Keratinocyte (primary cell): ENCODE measurements at regions not wholly inside any gene's neighbourhood (a gene's known extent, or its start where the extent isn't known, plus 50 kb on each side); places are given as distances from the start of the nearest gene placed in this dataset.

Source experiments
- DNase-seq: peaks from one replicate; pipeline ENCODE4 v3.0.0-alpha.2; 2011; ENCODE audit warnings: low read depth, missing footprints, low spot score
- FAIRE-seq: peaks from 2 replicates; lab custom pipeline; 2011; peaks lifted over from hg19 to GRCh38; lab: Jason Lieb, UNC
- H2AFZ ChIP-seq: 2 replicates; pipeline ENCODE4 v1.6.0; 2012; ENCODE audit warnings: low read length, control low read depth, inconsistent platforms; ENCODE audit not compliant: control insufficient read depth
- H3K27ac ChIP-seq: 2 replicates; pipeline ENCODE4 v1.5.1; 2011; ENCODE audit warnings: low read length; ENCODE audit not compliant: control insufficient read depth, insufficient read depth
- H3K27me3 ChIP-seq: 3 replicates; pipeline ENCODE4 v1.6.0; 2011; ENCODE audit warnings: low read length; ENCODE audit not compliant: control insufficient read depth, insufficient read depth; ENCODE audit errors: extremely low read depth
- H3K36me3 ChIP-seq, 2 experiments: 2 replicates in 1 of 2; 3 replicates in 1 of 2; pipeline ENCODE4 v1.5.1; 2011; ENCODE audit warnings: low read length in 2 of 2, mild to moderate bottlenecking in 1 of 2; ENCODE audit not compliant: control insufficient read depth in 2 of 2, insufficient read depth in 2 of 2; ENCODE audit errors: extremely low read depth in 1 of 2
- H3K4me1 ChIP-seq: 3 replicates; pipeline ENCODE4 v1.5.1; 2011; ENCODE audit warnings: low read length; ENCODE audit not compliant: control insufficient read depth, insufficient read depth; ENCODE audit errors: extremely low read depth
- H3K4me2 ChIP-seq: 3 replicates; pipeline ENCODE4 v1.6.0; 2011; ENCODE audit warnings: low read depth, low read length; ENCODE audit not compliant: control insufficient read depth, insufficient read depth; ENCODE audit errors: extremely low read depth
- H3K4me3 ChIP-seq, 3 experiments: fragments of 200-600 bp in 1 of 3; sonication (generic) in 1 of 3; 2 replicates in 2 of 3; 3 replicates in 1 of 3; pipeline ENCODE4 v1.5.1; 2011 to 2016; ENCODE audit warnings: low read length in 3 of 3, mild to moderate bottlenecking in 3 of 3, control low read depth in 2 of 3, inconsistent platforms in 1 of 3, low read depth in 1 of 3, mixed read lengths in 1 of 3, mixed run types in 1 of 3, moderate library complexity in 1 of 3; ENCODE audit not compliant: control insufficient read depth in 2 of 3, insufficient read depth in 2 of 3; ENCODE audit errors: extremely low read depth in 1 of 3
- H3K79me2 ChIP-seq: 2 replicates; pipeline ENCODE4 v1.6.0; 2012; ENCODE audit warnings: low read length; ENCODE audit not compliant: control insufficient read depth, insufficient read depth
- H3K9ac ChIP-seq: 3 replicates; pipeline ENCODE4 v1.6.0; 2011; ENCODE audit warnings: low read length; ENCODE audit not compliant: control insufficient read depth, insufficient read depth; ENCODE audit errors: extremely low read depth
- H3K9me1 ChIP-seq: 3 replicates; pipeline ENCODE4 v1.6.0; 2011; ENCODE audit warnings: low read length; ENCODE audit not compliant: control insufficient read depth, insufficient read depth; ENCODE audit errors: extremely low read depth
- H3K9me3 ChIP-seq: 2 replicates; pipeline ENCODE4 v1.5.1; 2012; ENCODE audit warnings: low read depth, low read length; ENCODE audit not compliant: control insufficient read depth
- H4K20me1 ChIP-seq: 3 replicates; pipeline ENCODE4 v1.6.0; 2011; ENCODE audit warnings: low read length; ENCODE audit not compliant: control insufficient read depth, insufficient read depth; ENCODE audit errors: extremely low read depth
- CTCF ChIP-seq, 3 experiments: IDR thresholded peaks in 1 of 3; conservative IDR thresholded peaks in 1 of 3; optimal IDR thresholded peaks in 1 of 3; 2 replicates in 2 of 3; 3 replicates in 1 of 3; pipeline versions ENCODE3 to v1.5.1; 2011; ENCODE audit warnings: low read length in 3 of 3, mild to moderate bottlenecking in 3 of 3, moderate library complexity in 2 of 3, control low read depth in 1 of 3, inconsistent platforms in 1 of 3; ENCODE audit not compliant: insufficient read depth in 2 of 3; ENCODE audit errors: extremely low read depth in 1 of 3
- EZH2 ChIP-seq: IDR thresholded peaks from one replicate; pipeline ENCODE4 v1.6.1; 2012; ENCODE audit warnings: inconsistent platforms, mild to moderate bottlenecking, low read length, moderate library complexity
- dilution Hi-C: fragments of 300-500 bp; cut with MboI; formaldehyde crosslinking; loops from one replicate; pipeline ENCODE4 v1.7.0; 2020; ENCODE audit warnings: low sequenced_read_pairs; ENCODE audit not compliant: extremely low pct_ligation_motif_present

DNA sequence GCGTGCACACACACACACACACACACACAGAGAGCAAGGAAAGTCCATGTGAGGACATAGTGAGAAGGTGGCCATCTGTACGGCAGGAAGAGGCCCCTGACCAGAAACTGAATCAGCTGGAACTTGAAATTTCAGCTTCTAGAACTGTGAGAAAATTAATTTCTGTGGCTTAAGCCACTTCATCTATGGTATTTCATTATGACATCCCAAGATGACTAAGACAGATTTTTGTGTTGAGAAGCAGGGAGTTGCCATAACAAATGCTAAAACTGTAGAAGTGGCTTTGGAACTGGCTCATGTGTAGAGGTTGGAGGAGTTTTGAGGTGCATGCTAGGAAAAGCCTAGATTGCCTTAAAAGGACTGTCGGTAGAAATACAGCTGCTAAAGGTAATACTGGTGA is 63.4 kb upstream of the ZBTB7C start:
- peaks cover 15% of the 10 kb centered on the region for H3K27me3 ChIP-seq
- no peaks in the 10 kb centered on the region for H3K9me1 ChIP-seq
- H3K9ac ChIP-seq: no peak overlapping the region
- H3K27ac ChIP-seq: no peak overlapping the region
- no peak overlapping the region for H3K4me3 ChIP-seq
- no peaks in the 10 kb centered on the region for H3K36me3 ChIP-seq
- H3K4me1 ChIP-seq: no peaks in the 10 kb centered on the region
- H2AFZ ChIP-seq: no peak overlapping the region
- no peaks in the 10 kb centered on the region for H3K9me3 ChIP-seq
- DNase-seq (no peak), FAIRE-seq (no peak)
- H3K4me2 ChIP-seq: no peak overlapping the region
- dilution Hi-C loops: no loop called here
- H4K20me1 ChIP-seq: no peaks in the 10 kb centered on the region
- TF ChIP-seq CTCF (optimal IDR thresholded peaks at IDR 0.05 in 1 of 3, IDR thresholded peaks at IDR 0.05 in 1 of 3, conservative IDR thresholded peaks at IDR 0.05 in 1 of 3; ENCODE audit: extremely low read depth in 1 of 3, insufficient read depth in 2 of 3, low read length in 3 of 3) (no peak), EZH2 (no peak)
- H3K79me2 ChIP-seq: no peaks in the 10 kb centered on the region

DNA sequence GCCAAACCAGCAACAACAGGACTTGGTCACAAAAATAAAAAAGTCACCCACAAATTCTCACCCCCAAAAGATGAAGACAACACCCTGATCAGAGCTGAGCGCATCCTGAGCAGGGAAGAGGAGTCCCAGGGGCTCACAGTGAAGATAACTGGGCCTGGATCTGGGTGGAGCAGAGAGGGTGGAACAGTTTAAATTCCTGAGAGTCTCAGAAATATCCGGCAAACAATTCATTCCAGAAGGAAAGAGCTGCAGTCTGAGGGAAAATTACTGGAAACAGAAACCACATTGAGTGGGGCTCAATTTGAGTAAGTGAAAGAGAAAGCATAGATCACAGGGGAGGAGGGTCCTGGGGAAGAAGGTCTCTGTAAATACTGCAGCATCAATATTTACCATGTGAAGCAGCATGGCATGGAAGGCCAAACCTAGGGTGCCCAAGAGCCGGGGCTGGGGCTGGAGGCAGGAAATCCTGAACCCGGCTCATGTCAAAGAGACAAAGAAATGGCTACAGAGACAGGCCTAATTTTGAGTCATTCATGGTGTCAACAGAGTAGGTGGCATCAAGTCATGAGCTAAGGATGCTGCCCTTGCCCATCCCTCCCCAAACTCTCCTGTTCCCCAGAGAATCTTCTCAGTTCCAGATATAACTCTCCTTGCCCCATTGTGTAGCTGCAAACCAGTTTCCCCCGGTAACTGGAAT is 61.4 kb upstream of the ZBTB7C start:
- no peak for FAIRE-seq
- Histone ChIP-seq H3K4me2 (no peak overlapping the region), H3K4me1 (no peaks in the 10 kb centered on the region), H4K20me1 (no peaks in the 10 kb centered on the region), H3K27ac (no peak overlapping the region), H3K4me3 (no peak overlapping the region), H3K9me1 (no peaks in the 10 kb centered on the region), H3K9me3 (no peaks in the 10 kb centered on the region), H3K27me3 (peaks cover 15% of the 10 kb centered on the region), H3K36me3 (no peaks in the 10 kb centered on the region), H3K9ac (no peak overlapping the region), H2AFZ (no peak overlapping the region), H3K79me2 (no peaks in the 10 kb centered on the region)
- dilution Hi-C loops: no loop called here
- DNase-seq: no peak
- TF ChIP-seq CTCF (optimal IDR thresholded peaks at IDR 0.05 in 1 of 3, IDR thresholded peaks at IDR 0.05 in 1 of 3, conservative IDR thresholded peaks at IDR 0.05 in 1 of 3; ENCODE audit: extremely low read depth in 1 of 3, insufficient read depth in 2 of 3, low read length in 3 of 3): no peak
- no peak for TF ChIP-seq EZH2
